ENCODE measurements at regions not wholly inside any gene's neighbourhood (a gene's known extent, or its start where the extent isn't known, plus 50 kb on each side); places are given as distances from the start of the nearest gene placed in this dataset.

GRCh38 chr7:25860275-25861163, 291.5 kb upstream of the NFE2L3 start:
- TF ChIP-seq CTCF (IDR thresholded peaks at IDR 0.05 in 2 of 3, conservative IDR thresholded peaks at IDR 0.05 in 1 of 3; ENCODE audit: borderline replicate concordance in 1 of 3, insufficient read depth in 1 of 3, low read depth in 2 of 3, low read length in 2 of 3) = no peak
- TF ChIP-seq RAD21 (IDR thresholded peaks at IDR 0.05; ENCODE audit: low read depth) = no peak
- TF ChIP-seq TCF7L2 (IDR thresholded peaks at IDR 0.05; ENCODE audit: borderline replicate concordance, extremely low read depth, insufficient read depth, insufficient read length) = no peak
- TF ChIP-seq CEBPB (IDR thresholded peaks at IDR 0.05; ENCODE audit: low read depth) = no peak
- TF ChIP-seq POLR2A (IDR thresholded peaks at IDR 0.05; ENCODE audit: borderline replicate concordance, extremely low read depth, insufficient read depth, insufficient read length) = no peak
- TF ChIP-seq EZH2 (IDR thresholded peaks at IDR 0.05) = no peak
- no peak for TF ChIP-seq FOSL1 (IDR thresholded peaks at IDR 0.05; ENCODE audit: low read depth)
- TF ChIP-seq POLR2AphosphoS5 (IDR thresholded peaks at IDR 0.05; ENCODE audit: low read depth, low read length) = no peak
- no peak for TF ChIP-seq MAX (IDR thresholded peaks at IDR 0.05)
- no peak for TF ChIP-seq SRF (IDR thresholded peaks at IDR 0.05; ENCODE audit: low read depth)
- no peak for TF ChIP-seq REST (IDR thresholded peaks at IDR 0.05; ENCODE audit: low read depth)
- TF ChIP-seq JUND (IDR thresholded peaks at IDR 0.05) = no peak
- TF ChIP-seq YY1 (IDR thresholded peaks at IDR 0.05; ENCODE audit: extremely low read depth, insufficient replicate concordance, low read depth, low read length) = no peak
- TF ChIP-seq ELF1 (IDR thresholded peaks at IDR 0.05; ENCODE audit: borderline replicate concordance, low read depth) = no peak

Data from HCT116 (cell line).